Islet precursor cell (in vitro differentiated cells): ENCODE measurements at regions not wholly inside any gene's neighbourhood (a gene's known extent, or its start where the extent isn't known, plus 50 kb on each side); places are given as distances from the start of the nearest gene placed in this dataset.
"Not testable (repeated sequence)": the region's sequence is repeated elsewhere in the genome, so short reads cannot be mapped to it uniquely, and the experiment has no call there.

Experiments
- DNase-seq: peaks from one replicate; pipeline ENCODE4 v3.0.0-alpha.2; 2018

DNA sequence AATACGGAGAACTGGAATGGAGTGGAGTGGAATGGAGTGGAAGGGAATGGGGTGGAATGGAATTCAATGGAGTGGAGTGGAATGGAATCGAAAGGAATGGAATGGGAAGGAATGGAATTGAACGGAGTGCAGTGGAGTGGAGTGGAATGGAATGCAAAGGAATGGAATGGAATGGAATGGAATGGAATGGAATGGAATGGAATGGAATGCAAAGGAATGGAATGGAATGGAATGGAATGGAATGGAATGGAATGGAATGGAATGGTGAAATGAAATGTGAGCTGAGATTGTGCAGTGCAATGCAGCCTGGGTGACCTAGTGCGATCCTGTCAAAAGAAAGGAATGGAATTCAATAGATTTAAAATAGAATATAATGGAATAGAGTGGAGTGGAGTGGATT lies 357.3 kb upstream of the WSB1 start:
- DNase-seq = not testable (repeated sequence)

- DNase-seq = not testable (repeated sequence)
Measured at GRCh38 chr17:26937750-26938322, 356.1 kb upstream of the WSB1 start.

DNA sequence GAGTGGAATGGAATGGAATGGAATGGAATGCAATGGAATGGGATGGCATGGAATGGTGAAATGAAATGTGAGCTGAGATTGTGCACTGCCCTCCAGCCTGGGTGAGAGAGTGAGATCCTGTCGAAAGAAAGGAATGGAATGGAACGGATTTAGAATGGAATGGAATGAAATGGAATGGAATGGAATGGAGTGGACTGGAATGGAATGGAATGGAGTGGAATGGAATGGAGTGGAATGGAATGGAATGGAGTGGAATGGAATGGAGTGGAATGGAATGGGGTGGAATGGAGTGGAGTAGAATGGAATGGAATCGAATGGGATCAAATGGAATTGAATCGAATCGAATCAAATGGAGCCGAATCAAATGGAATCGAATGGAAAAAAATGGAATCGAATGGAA lies 354.2 kb upstream of the WSB1 start:
- not testable (repeated sequence) for DNase-seq

DNA sequence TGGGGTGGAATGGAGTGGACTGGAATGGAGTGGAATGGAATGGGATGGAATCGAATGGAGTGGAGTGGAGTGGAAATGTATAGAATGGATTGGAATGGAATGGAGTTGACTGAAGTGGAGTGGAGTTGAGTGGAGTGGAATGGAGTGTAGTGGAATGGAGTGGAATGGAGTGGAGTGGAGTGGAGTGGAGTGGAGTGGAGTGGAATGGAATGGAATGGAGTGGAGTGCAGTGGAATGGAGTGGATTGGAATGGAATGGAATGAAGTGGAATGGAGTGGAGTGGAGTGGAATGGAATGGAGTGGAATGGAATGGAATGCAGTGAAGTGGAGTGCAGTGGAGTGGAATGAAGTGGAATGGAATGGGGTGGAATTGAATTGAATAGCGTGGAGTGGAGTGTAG lies 353.3 kb upstream of the WSB1 start:
- not testable (repeated sequence) for DNase-seq

GRCh38 chr17:26962255-26963162 lies 331.4 kb upstream of the WSB1 start:
- no peak for DNase-seq

DNA sequence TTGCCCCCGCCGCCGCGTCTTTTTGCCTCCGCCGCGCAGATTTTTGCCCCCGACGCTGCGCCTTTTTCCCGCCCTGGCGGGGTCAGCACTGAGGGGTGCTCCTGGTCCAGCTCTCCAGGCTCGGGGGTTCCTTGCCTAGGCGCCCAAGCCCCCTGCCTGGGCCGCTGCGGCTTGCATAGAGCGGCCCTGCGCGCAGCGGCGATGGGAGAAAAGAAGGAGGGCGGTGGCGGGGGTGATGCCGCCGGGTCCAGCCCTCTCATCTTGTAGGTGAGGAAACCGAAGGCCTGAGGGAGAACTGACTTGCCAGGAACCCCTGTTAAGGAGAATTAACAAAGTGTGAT lies 330.8 kb upstream of the WSB1 start:
- peak; percentile 52 for DNase-seq

DNA sequence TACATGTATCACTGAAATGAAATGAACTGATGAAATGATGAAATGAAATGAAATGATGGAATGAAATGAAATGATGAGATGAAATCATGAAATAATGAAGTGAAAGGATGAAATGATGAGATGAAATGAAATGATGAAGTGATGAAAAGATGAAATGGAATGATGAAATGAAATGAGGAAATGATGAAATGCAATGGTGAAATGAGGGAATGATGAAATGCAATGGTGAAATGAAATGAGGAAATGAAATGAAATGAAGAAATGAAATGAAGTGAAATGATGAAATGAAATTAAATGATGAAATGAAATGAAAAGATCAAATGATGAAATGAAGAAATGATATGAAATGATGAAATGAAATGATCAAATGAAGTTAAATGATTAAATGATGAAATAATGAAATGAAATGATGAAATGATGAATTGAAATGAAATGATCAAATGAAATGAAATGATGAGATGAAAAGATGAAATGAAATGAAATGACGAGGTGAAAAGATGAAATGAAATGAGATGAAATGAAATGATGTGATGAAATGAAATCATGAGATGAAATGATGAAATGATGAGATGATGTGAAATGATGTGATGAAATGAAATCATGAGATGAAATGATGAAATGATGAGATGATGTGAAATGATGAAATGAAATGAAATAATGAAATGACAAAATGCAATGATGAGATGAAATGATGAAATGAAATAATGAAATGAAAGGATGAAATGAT lies 327.9 kb upstream of the WSB1 start:
- DNase-seq = not testable (repeated sequence)

- DNase-seq = not testable (repeated sequence)
Measured at GRCh38 chr17:26966625-26967179, 327.2 kb upstream of the WSB1 start.

- not testable (repeated sequence) for DNase-seq
Measured at GRCh38 chr17:26981845-26982425, 312.0 kb upstream of the WSB1 start.

DNA sequence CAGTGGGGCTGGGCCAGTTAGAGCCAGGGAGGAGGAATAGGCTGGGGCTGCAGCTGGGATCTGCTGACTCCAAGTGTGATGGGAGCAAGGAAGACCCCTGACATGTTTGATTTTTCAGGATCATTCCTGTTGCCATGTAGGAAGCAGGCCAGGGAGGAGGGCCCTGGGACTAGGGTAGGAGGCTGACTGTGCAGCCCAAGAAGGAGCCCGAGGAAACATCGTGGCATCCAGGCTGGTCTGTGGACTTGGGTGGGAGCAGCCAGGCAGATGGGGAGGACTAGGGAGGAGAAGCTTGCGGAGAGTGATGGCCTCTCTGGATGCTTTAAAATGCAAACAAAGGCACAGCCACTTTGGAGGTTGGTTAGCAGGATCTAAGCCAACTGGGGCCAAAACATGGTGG lies 311.4 kb upstream of the WSB1 start:
- not testable (repeated sequence) for DNase-seq

DNA sequence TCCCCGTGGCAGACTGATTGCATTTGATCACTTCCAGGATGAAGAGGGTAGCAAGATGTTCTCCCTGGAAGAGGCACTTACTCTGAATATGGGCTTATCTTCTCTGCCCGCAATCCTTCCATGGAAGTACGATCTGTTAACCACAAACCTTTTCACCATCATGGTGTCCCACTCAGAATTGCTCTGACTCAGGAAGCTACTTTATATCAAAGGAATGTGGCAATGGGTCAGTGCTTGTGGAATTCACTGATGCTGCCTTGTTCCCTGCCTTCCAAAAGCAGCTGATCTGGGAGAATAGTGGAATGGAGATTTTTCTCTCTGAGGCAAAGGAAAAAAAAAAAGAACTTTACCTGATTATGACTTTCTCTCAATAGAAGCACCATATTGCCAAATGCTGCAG lies 306.1 kb upstream of the WSB1 start:
- not testable (repeated sequence) for DNase-seq

- not testable (repeated sequence) for DNase-seq
Measured at GRCh38 chr17:26994648-26995047, 299.3 kb upstream of the WSB1 start.

- DNase-seq = not testable (repeated sequence)
Measured at GRCh38 chr17:26996146-26996916, 297.6 kb upstream of the WSB1 start.

- not testable (repeated sequence) for DNase-seq
Measured at GRCh38 chr17:27007734-27008531, 286.0 kb upstream of the WSB1 start.

- DNase-seq = no peak
Measured at GRCh38 chr17:27009087-27009486, 284.8 kb upstream of the WSB1 start.

DNA sequence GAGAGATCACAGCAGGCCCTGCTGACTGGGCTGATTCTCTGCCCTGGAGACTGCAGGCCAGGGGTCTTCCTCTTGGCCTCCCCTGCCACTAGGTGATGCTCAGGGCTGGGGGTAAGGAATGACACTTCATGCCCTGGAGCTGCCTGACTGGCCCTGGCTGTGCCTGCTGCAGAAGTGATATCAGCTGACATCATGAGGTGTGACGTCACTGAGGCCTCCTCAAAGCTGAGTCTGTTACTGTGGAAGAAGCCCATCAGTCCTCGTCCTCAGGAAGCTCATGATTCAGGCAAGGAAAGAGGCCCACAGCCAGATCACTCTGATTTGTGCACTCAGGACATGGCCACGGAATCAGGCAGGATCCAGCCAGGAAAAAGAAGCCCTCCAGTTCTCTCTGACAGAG lies 283.8 kb upstream of the WSB1 start:
- not testable (repeated sequence) for DNase-seq

DNA sequence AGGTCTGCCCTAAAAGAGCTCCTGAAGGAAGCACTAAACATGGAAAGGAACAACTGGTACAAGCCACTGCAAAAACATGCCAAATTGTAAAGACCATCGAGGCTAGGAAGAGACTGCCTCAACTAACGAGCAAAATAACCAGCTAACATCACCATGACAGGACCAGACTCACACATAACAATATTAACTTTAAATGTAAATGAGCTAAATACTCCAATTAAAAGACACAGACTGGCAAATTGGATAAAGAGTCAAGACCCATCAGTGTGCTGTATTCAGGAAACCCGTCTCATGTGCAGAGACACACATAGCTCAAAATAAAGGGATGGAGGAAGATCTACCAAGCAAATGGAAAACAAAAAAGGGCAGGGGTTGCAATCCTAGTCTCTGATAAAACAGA lies 263.4 kb upstream of the WSB1 start:
- not testable (repeated sequence) for DNase-seq

DNA sequence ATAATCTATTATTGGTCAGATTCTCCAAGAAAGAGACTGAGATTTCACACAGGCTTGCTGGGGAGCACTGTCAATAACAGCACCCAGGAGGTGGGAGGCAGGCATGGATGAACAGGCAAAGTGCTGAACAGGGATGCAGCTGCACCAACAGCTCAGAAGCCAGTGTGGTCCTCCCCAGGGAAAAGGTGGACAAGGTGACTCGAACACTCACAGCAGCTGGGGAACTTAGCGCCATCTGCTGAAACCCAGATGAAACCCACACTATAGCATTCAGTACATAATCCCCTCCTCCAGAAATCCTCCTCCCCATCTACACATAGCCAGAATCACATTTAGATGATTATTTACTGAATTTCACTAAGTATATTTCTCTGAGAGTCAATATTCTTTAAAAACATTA lies 255.2 kb upstream of the WSB1 start:
- no peak for DNase-seq

- DNase-seq = not testable (repeated sequence)
Measured at GRCh38 chr17:27045039-27045438, 248.9 kb upstream of the WSB1 start.

GRCh38 chr17:27049104-27049784 lies 244.7 kb upstream of the WSB1 start:
- no peak for DNase-seq

DNA sequence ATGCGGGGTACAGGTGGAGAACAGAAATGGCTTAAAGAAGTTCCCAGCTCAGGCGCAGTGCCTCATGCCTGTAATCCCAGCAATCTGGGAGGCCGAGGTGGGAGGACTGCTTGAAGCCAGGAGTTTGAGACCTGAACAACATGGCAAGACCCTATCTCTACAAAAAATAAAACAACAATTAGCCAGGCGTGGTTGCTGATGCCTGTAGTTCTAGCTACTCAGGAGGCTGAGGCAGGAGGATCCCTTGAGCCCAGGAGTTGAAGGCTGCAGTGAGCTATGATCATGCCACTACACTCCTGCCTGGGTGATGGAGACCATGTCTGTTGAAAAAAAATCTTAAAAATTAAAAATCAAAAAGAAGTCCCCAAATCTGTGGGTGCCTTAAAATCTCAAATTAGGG lies 228.3 kb upstream of the WSB1 start:
- no peak for DNase-seq
